Osteoblast (primary cell): ENCODE measurements at regions not wholly inside any gene's neighbourhood (a gene's known extent, or its start where the extent isn't known, plus 50 kb on each side); places are given as distances from the start of the nearest gene placed in this dataset.

ENCODE experiments used
- DNase-seq: peaks from one replicate; pipeline ENCODE4 v3.0.0; 2011; ENCODE audit warnings: low spot score, mixed read lengths; ENCODE audit not compliant: insufficient read length; ENCODE audit errors: missing footprints
- H2AFZ ChIP-seq: 2 replicates; pipeline ENCODE4 v1.6.0; 2011; ENCODE audit warnings: mild to moderate bottlenecking, low read length
- H3K27ac ChIP-seq: 2 replicates; pipeline ENCODE4 v1.5.1; 2011; ENCODE audit warnings: mild to moderate bottlenecking, low read depth, low read length, moderate library complexity
- H3K27me3 ChIP-seq: 2 replicates; pipeline ENCODE4 v1.6.0; 2012; ENCODE audit warnings: mild to moderate bottlenecking, control low read depth, inconsistent platforms, low read length, moderate library complexity; ENCODE audit not compliant: insufficient read depth
- H3K36me3 ChIP-seq: 2 replicates; pipeline ENCODE4 v1.5.1; 2011; ENCODE audit warnings: mild to moderate bottlenecking, low read length, control low read depth, moderate library complexity; ENCODE audit not compliant: insufficient read depth
- H3K4me1 ChIP-seq: 2 replicates; pipeline ENCODE4 v1.5.1; 2011; ENCODE audit warnings: mild to moderate bottlenecking, low read length, control low read depth, moderate library complexity; ENCODE audit not compliant: insufficient read depth
- H3K4me2 ChIP-seq: 2 replicates; pipeline ENCODE4 v1.6.0; 2011; ENCODE audit warnings: mild to moderate bottlenecking, low read length; ENCODE audit not compliant: insufficient read depth
- H3K4me3 ChIP-seq: fragments of 200-600 bp; sonication (generic); 3 replicates; pipeline ENCODE4 v1.5.1; 2012; ENCODE audit warnings: mild to moderate bottlenecking, low read length, inconsistent platforms; ENCODE audit not compliant: insufficient read depth
- H3K79me2 ChIP-seq: 2 replicates; pipeline ENCODE4 v1.6.0; 2012; ENCODE audit warnings: mild to moderate bottlenecking, low read length, control low read depth, inconsistent platforms; ENCODE audit not compliant: insufficient read depth
- H3K9me3 ChIP-seq: 2 replicates; pipeline ENCODE4 v1.5.1; 2011; ENCODE audit warnings: low read depth, low read length, control low read depth
- H4K20me1 ChIP-seq: 2 replicates; pipeline ENCODE4 v1.6.0; 2012; ENCODE audit warnings: mild to moderate bottlenecking, low read length, control low read depth; ENCODE audit not compliant: insufficient read depth
- TF ChIP-seq, protein P1 (sequence below): IDR thresholded peaks from 2 replicates; pipeline ENCODE4 v1.5.1; 2011; ENCODE audit warnings: mild to moderate bottlenecking, low read depth, low read length, moderate library complexity; ENCODE audit errors: extremely low read depth

DNA sequence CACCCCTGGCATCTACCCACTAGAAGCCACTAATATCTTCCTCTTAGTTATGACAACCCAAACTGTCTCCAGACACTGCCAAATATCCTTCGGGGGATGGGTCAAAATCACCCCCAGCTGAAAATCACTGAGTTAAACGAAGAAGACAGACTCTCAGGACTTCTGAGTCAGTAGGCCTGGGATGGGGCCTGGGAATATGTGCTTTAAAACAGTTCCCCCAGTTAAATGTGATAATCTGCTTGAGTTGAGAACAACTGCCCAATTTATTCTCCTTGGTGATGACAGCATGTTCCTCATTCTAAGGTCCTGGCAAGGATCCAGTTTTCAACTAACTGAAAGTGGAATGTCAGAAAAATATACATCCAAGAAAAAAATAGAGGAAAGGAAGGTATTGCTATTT lies 52.4 kb downstream of the CBLL2 start:
- TF ChIP-seq, protein P1, sequence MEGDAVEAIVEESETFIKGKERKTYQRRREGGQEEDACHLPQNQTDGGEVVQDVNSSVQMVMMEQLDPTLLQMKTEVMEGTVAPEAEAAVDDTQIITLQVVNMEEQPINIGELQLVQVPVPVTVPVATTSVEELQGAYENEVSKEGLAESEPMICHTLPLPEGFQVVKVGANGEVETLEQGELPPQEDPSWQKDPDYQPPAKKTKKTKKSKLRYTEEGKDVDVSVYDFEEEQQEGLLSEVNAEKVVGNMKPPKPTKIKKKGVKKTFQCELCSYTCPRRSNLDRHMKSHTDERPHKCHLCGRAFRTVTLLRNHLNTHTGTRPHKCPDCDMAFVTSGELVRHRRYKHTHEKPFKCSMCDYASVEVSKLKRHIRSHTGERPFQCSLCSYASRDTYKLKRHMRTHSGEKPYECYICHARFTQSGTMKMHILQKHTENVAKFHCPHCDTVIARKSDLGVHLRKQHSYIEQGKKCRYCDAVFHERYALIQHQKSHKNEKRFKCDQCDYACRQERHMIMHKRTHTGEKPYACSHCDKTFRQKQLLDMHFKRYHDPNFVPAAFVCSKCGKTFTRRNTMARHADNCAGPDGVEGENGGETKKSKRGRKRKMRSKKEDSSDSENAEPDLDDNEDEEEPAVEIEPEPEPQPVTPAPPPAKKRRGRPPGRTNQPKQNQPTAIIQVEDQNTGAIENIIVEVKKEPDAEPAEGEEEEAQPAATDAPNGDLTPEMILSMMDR = no peak
- Histone ChIP-seq H3K36me3 (no peaks in the 10 kb centered on the region), H3K9me3 (no peaks in the 10 kb centered on the region), H3K27me3 (no peaks in the 10 kb centered on the region), H3K4me3 (no peak overlapping the region), H3K4me1 (peaks cover 3% of the 10 kb centered on the region), H3K27ac (no peak overlapping the region), H3K79me2 (no peaks in the 10 kb centered on the region), H2AFZ (no peak overlapping the region), H4K20me1 (no peaks in the 10 kb centered on the region), H3K4me2 (no peak overlapping the region)
- DNase-seq = no peak

DNA sequence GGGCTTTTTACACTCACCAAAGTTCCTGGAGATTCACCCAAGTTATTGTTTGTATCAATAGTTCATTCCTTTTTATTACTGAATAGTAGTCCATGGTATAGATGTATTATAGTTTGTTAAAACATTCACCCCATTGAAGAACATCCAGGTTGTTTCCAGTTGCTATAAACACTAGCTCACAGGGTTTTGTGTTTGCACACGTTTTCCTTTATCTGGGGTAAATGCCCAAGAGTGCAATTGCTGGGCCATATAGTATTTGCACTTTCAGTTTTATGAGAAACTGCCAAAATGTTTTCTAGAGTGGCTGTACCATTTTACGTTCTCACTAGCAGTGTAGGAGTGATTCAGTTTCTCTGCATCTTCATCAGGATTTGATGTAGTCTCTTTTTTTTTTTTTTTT lies 57.1 kb downstream of the CBLL2 start:
- Histone ChIP-seq H3K36me3 (no peaks in the 10 kb centered on the region), H3K27me3 (no peaks in the 10 kb centered on the region), H4K20me1 (no peaks in the 10 kb centered on the region), H3K4me3 (no peak overlapping the region), H3K27ac (no peak overlapping the region), H2AFZ (no peak overlapping the region), H3K4me1 (no peaks in the 10 kb centered on the region), H3K4me2 (no peak overlapping the region), H3K9me3 (no peaks in the 10 kb centered on the region), H3K79me2 (no peaks in the 10 kb centered on the region)
- no peak for DNase-seq
- TF ChIP-seq, protein P1 = no peak

DNA sequence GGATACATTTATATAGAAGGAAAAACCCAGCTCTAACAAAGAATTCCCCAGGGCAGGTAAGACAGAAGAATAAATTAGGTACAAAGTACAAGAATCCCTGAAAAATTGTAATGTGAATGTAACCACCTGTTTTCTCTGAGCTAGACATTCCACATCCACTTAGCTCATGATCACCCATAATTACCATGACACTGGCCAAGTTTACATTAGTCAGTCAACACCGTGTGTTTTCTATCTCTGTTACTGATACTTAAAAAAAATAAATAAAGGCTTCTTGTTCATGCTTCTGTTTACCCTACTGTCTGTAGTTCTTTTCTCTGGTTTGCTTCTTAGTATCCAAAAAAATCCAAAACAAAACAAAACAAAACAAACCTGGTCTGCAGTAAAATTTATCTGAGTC lies 66.0 kb downstream of the CBLL2 start:
- Histone ChIP-seq H3K27ac (no peak overlapping the region), H3K27me3 (no peaks in the 10 kb centered on the region), H3K9me3 (no peaks in the 10 kb centered on the region), H3K4me3 (no peak overlapping the region), H3K4me1 (no peaks in the 10 kb centered on the region), H3K79me2 (no peaks in the 10 kb centered on the region), H3K4me2 (no peak overlapping the region), H3K36me3 (no peaks in the 10 kb centered on the region), H2AFZ (no peak overlapping the region), H4K20me1 (no peaks in the 10 kb centered on the region)
- TF ChIP-seq, protein P1 = no peak
- peak; percentile 6 for DNase-seq

DNA sequence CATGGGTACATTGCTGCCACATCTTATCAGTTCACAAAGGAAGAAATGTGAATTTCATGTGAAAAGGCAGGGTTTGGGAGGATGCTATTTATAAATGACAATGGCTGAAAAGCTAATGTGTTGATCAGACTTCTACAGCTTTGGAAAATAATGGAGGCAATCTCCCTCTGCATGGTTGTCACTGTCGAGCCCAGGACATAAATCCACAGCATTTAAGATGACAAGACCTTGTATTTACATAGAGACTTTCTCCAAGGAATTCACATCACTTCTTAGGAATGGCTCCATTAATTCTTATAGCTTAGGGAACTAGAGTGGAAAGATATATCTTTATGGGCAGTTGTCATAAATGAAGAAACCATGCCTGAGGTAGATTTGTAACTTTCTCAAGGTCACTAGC lies 66.7 kb downstream of the CBLL2 start:
- no peaks in the 10 kb centered on the region for H3K9me3 ChIP-seq
- no peaks in the 10 kb centered on the region for H3K36me3 ChIP-seq
- DNase-seq = no peak
- H3K27ac ChIP-seq = no peak overlapping the region
- H4K20me1 ChIP-seq = no peaks in the 10 kb centered on the region
- TF ChIP-seq, protein P1 = no peak
- no peak overlapping the region for H2AFZ ChIP-seq
- no peaks in the 10 kb centered on the region for H3K79me2 ChIP-seq
- no peaks in the 10 kb centered on the region for H3K27me3 ChIP-seq
- no peaks in the 10 kb centered on the region for H3K4me1 ChIP-seq
- H3K4me3 ChIP-seq = no peak overlapping the region
- no peak overlapping the region for H3K4me2 ChIP-seq
